K562 (cell line): ENCODE measurements at regions not wholly inside any gene's neighbourhood (a gene's known extent, or its start where the extent isn't known, plus 50 kb on each side); places are given as distances from the start of the nearest gene placed in this dataset.

Source experiments
- ATAC-seq: fragments of 200-7000 bp; cut with Tn5 transposase; 3 replicates; pipeline ENCODE4 v1.9.1; 2020; ENCODE audit warnings: moderate library complexity
- BruUV-seq: library from RNA; stranded (reverse); fragments of 400-500 nt; replicated peaks from 2 replicates; lab custom pipeline; 2021; lab: Mats Ljungman, UMichigan
- CTCF ChIA-PET: fragments of 300-600 bp; formaldehyde crosslinking; extraction: SDS; loops from one replicate; lab custom pipeline; 2021; ENCODE audit warnings: low intra/inter-chr PET ratio; lab: Yijun Ruan, JAX
- POLR2A ChIA-PET: fragments of 300-600, 350-650 bp; sonication (Branson Sonifier 250); formaldehyde crosslinking; extraction: SDS; loops from one replicate; lab custom pipeline; 2021; ENCODE audit warnings: antibody characterized with exemption, inconsistent platforms; lab: Yijun Ruan, JAX
- DNase-seq, 4 experiments: peaks; one replicate each; pipeline versions ENCODE4 v3.0.0 to v3.0.0-alpha.2; 2011 to 2018; ENCODE audit warnings: low spot score in 3 of 4, mixed read lengths in 3 of 4; ENCODE audit errors: extremely low read depth in 1 of 4
- FAIRE-seq: peaks from 2 replicates; lab custom pipeline; 2011; peaks lifted over from hg19 to GRCh38; lab: Jason Lieb, UNC
- H2AFZ ChIP-seq: 2 replicates; pipeline ENCODE4 v1.6.0; 2011; ENCODE audit warnings: low read depth, low read length, control low read depth, inconsistent platforms
- H3K27ac ChIP-seq: fragments of 200-600 bp; 3 replicates; pipeline ENCODE4 v1.8.0; 2011; ENCODE audit warnings: low read depth, mild to moderate bottlenecking, control low read depth, inconsistent platforms, low read length, moderate library complexity, mixed read lengths; ENCODE audit errors: extremely low read depth
- H3K27me3 ChIP-seq, 2 experiments: fragments of 300-600 bp in 1 of 2; 2 replicates in 1 of 2; 3 replicates in 1 of 2; pipeline versions ENCODE4 v1.6.0 to v1.8.0; 2011; ENCODE audit warnings: inconsistent platforms in 2 of 2, low read length in 2 of 2, mild to moderate bottlenecking in 1 of 2, mixed read lengths in 1 of 2, moderate library complexity in 1 of 2; ENCODE audit not compliant: control insufficient read depth in 2 of 2, insufficient read depth in 2 of 2
- H3K36me3 ChIP-seq: fragments of 300-600 bp; 3 replicates; pipeline ENCODE4 v1.8.0; 2011; ENCODE audit warnings: mild to moderate bottlenecking, low read length, inconsistent platforms; ENCODE audit not compliant: control insufficient read depth, insufficient read depth
- H3K4me1 ChIP-seq, 2 experiments: fragments of 200-600 bp in 1 of 2; replicated peaks in 1 of 2; 2 replicates in 1 of 2; 3 replicates in 1 of 2; pipeline versions ENCODE4 v1.5.1 to v1.8.0; 2011; ENCODE audit warnings: inconsistent platforms in 2 of 2, low read length in 2 of 2, mild to moderate bottlenecking in 1 of 2, mixed read lengths in 1 of 2, moderate library complexity in 1 of 2; ENCODE audit not compliant: control insufficient read depth in 2 of 2, insufficient read depth in 2 of 2
- H3K4me2 ChIP-seq: 2 replicates; pipeline ENCODE4 v1.6.1; 2011; ENCODE audit warnings: low read length, control low read depth, inconsistent platforms, mixed read lengths; ENCODE audit not compliant: insufficient read depth
- H3K4me3 ChIP-seq: fragments of 200-600 bp; sonication (generic), shearing (Covaris generic); 2 replicates; pipeline ENCODE4 v1.5.1; 2016; ENCODE audit warnings: control low read depth, inconsistent platforms
- H3K79me2 ChIP-seq: fragments of 200-600 bp; 3 replicates; pipeline ENCODE4 v1.8.0; 2011; ENCODE audit warnings: low read length, inconsistent platforms; ENCODE audit not compliant: control insufficient read depth, insufficient read depth
- H3K9ac ChIP-seq, 2 experiments: 2 replicates each; pipeline versions ENCODE4 v1.6.0 to v1.6.1; 2011; ENCODE audit warnings: low read depth in 2 of 2, low read length in 2 of 2, control low read depth in 1 of 2, inconsistent platforms in 1 of 2, mild to moderate bottlenecking in 1 of 2, mixed read lengths in 1 of 2; ENCODE audit not compliant: insufficient read depth in 1 of 2
- H3K9me1 ChIP-seq: one replicate; pipeline ENCODE4 v1.6.0; 2011; ENCODE audit warnings: inconsistent platforms, mild to moderate bottlenecking, low read length, moderate library complexity; ENCODE audit not compliant: control insufficient read depth, insufficient read depth
- H3K9me3 ChIP-seq: replicated peaks from 2 replicates; pipeline ENCODE4 v1.5.1; 2011; ENCODE audit warnings: low read depth, low read length, inconsistent platforms; ENCODE audit not compliant: control insufficient read depth, insufficient read depth
- H4K20me1 ChIP-seq: replicated peaks from 2 replicates; pipeline ENCODE4 v1.6.1; 2011; ENCODE audit warnings: low read length, inconsistent platforms, mixed read lengths; ENCODE audit not compliant: control insufficient read depth, insufficient read depth
- ADNP ChIP-seq: fragments of 200-800 bp; sonication (Bioruptor generic); IDR thresholded peaks from 2 replicates; pipeline ENCODE4 v1.6.1; 2016; ENCODE audit warnings: missing genetic modification characterization, missing compliant biosample characterization
- ELF1 ChIP-seq: fragments of 200-800 bp; sonication (Bioruptor generic); IDR thresholded peaks from 2 replicates; pipeline ENCODE4 v1.6.1; 2016; ENCODE audit warnings: missing genetic modification characterization, missing compliant biosample characterization
- LEF1 ChIP-seq: fragments of 450-650 bp; IDR thresholded peaks from 2 replicates; pipeline ENCODE4 v1.6.1; 2016; ENCODE audit warnings: mild to moderate bottlenecking
- RERE ChIP-seq: sonication (generic); formaldehyde crosslinking; IDR thresholded peaks from 2 replicates; pipeline ENCODE4 v1.8.0; 2023; ENCODE audit warnings: missing genetic modification reagents, mild to moderate bottlenecking, borderline replicate concordance
- RNF219 ChIP-seq: fragments of 250-450 bp; sonication (Bioruptor Pico); IDR thresholded peaks from 2 replicates; pipeline ENCODE4 v1.5.0; 2022; ENCODE audit warnings: mild to moderate bottlenecking
- WGBS: fragments of 100-300 bp; shearing (Covaris generic); methylation state at CpG from one replicate; pipeline ENCODE4 v1.1.6; 2016; ENCODE audit warnings: low coverage, mixed read lengths; ENCODE audit not compliant: insufficient coverage; ENCODE audit errors: missing lambda C conversion rate; 5-methylcytosine and 5-hydroxymethylcytosine counted together
- in situ Hi-C: fragments of 300-500 bp; cut with MboI; formaldehyde crosslinking; loops from 4 replicates; pipeline ENCODE4 v1.15.0; 2018; ENCODE audit warnings: inconsistent platforms, mixed read lengths
- intact Hi-C: fragments of 100-400 bp; cut with micrococcal nuclease; formaldehyde crosslinking; loops from 2 replicates; pipeline ENCODE4 v1.14.2; 2022

GRCh38 chr16:8243981-8244380, 346.3 kb downstream of the TMEM114 start:
- Histone ChIP-seq H3K4me2 (no peak overlapping the region), H3K36me3 (no peaks in the 10 kb centered on the region), H3K4me1 (no peaks in the 10 kb centered on the region), H3K9ac (no peak overlapping the region), H3K27me3 (peaks cover 7% of the 10 kb centered on the region in 2 experiments; a peak in 3 of 5 replicates), H3K79me2 (no peaks in the 10 kb centered on the region), H3K9me1 (no peaks in the 10 kb centered on the region), H2AFZ (no peak overlapping the region), H3K9me3 (no peaks in the 10 kb centered on the region), H4K20me1 (no peaks in the 10 kb centered on the region), H3K27ac (no peak overlapping the region), H3K4me3 (no peak overlapping the region)
- FAIRE-seq, result no peak
- WGBS, result 0% methylated on average over 4 of the region's 4 CpGs
- ChIA-PET POLR2A (interaction anchor here (0.6 kb wide), 1 partner anchor 9 kb away, joined by 3 read pairs; no protein-coding TSS in a partner anchor), CTCF (no interaction called here)
- in situ Hi-C loops, result no loop called here
- no peak for TF ChIP-seq LEF1
- TF ChIP-seq RERE (CRISPR knock-in tag), result no peak
- TF ChIP-seq ELF1 (tag), result no peak
- no peak for TF ChIP-seq RNF219 (CRISPR knock-in tag)
- no peak for TF ChIP-seq ADNP (tag)
- no peak for ATAC-seq
- intact Hi-C loops, result no loop called here
- no TSS peak for BruUV-seq
- no peak for DNase-seq
